ENCODE measurements at regions not wholly inside any gene's neighbourhood (a gene's known extent, or its start where the extent isn't known, plus 50 kb on each side); places are given as distances from the start of the nearest gene placed in this dataset.

- no peak for TF ChIP-seq POLR2A (IDR thresholded peaks at IDR 0.05; ENCODE audit: low read length)
- no peak for TF ChIP-seq GATA1 (IDR thresholded peaks at IDR 0.05; ENCODE audit: low read depth, low read length)
These were observed 53.9 kb upstream of the C9orf72 start for GRCh38 chr9:27627188-27627564.

Measured in erythroblast (primary cell).